ENCODE measurements at regions not wholly inside any gene's neighbourhood (a gene's known extent, or its start where the extent isn't known, plus 50 kb on each side); places are given as distances from the start of the nearest gene placed in this dataset.
A peak's percentile ranks its signal among the peaks of the same experiment; 100 is the strongest.

- peak overlapping the region; percentile 29; the same call in 1 of the 2 replicates for H4K8ac ChIP-seq (ENCODE audit: extremely low read depth, insufficient read depth, low read length)
- TF ChIP-seq JUN (IDR thresholded peaks at IDR 0.05; ENCODE audit: low read depth, low read length) (no peak), CHD2 (IDR thresholded peaks at IDR 0.05; ENCODE audit: low read length) (no peak), RFX5 (IDR thresholded peaks at IDR 0.05; ENCODE audit: borderline replicate concordance, low read depth, low read length) (no peak), CHD1 (IDR thresholded peaks at IDR 0.05; ENCODE audit: low read depth, low read length) (no peak), CEBPB (IDR thresholded peaks at IDR 0.05; ENCODE audit: low read depth, low read length) (no peak)
- H3K14ac ChIP-seq (ENCODE audit: insufficient read length) = no peak overlapping the region
- ChIA-PET POLR2A (ENCODE audit: partially characterized antibody) (interaction anchor here (1.0 kb wide), 1 partner anchor 10 kb away, joined by 3 read pairs; no protein-coding TSS in a partner anchor), CTCF (ENCODE audit: partially characterized antibody) (no interaction called here)
- H4K20me1 ChIP-seq (replicated peaks in 1 of 2; ENCODE audit: control insufficient read depth in 1 of 2, insufficient read depth in 2 of 2, low read length in 2 of 2) = no peaks in the 10 kb centered on the region
- no peak for FAIRE-seq
- H3K4me3 ChIP-seq (ENCODE audit: extremely low read depth in 1 of 4, insufficient read depth in 2 of 4, low read depth in 3 of 4, low read length in 4 of 4) = no peak overlapping the region
- DNase-seq (ENCODE audit: low read depth in 1 of 2, low spot score in 2 of 2) = no peak
- H3K4ac ChIP-seq (replicated peaks; ENCODE audit: insufficient read length, low read depth, low read length) = no peak overlapping the region
- H2BK12ac ChIP-seq (ENCODE audit: low read depth, low read length) = no peak overlapping the region
- H2AK5ac ChIP-seq (ENCODE audit: low read depth, low read length) = no peak overlapping the region
- H3K27me3 ChIP-seq (replicated peaks in 1 of 4; ENCODE audit: control insufficient read depth in 3 of 4, extremely low read depth in 1 of 4, insufficient read depth in 3 of 4, low read length in 3 of 4) = peaks cover 0 to 2% (median 0%) of the 10 kb centered on the region in 4 experiments; a peak in 2 of 7 replicates
- H3K9ac ChIP-seq (replicated peaks in 1 of 4; ENCODE audit: extremely low read depth in 1 of 4, low read depth in 3 of 4, low read length in 3 of 4) = no peak overlapping the region
- H3K79me2 ChIP-seq (ENCODE audit: control insufficient read depth in 1 of 2, insufficient read depth in 2 of 2, low read length in 2 of 2) = no peaks in the 10 kb centered on the region
- no peaks in the 10 kb centered on the region for H3K36me3 ChIP-seq (ENCODE audit: control insufficient read depth in 2 of 4, insufficient read depth in 4 of 4, low read length in 3 of 4)
- H3K27ac ChIP-seq (ENCODE audit: low read depth, low read length) = no peak overlapping the region
- H3K79me1 ChIP-seq (ENCODE audit: low read depth, low read length) = no peaks in the 10 kb centered on the region
- H2BK15ac ChIP-seq (ENCODE audit: low read length) = peak overlapping the region; percentile 89; the same call in 1 of the 2 replicates
- H3K4me1 ChIP-seq (replicated peaks in 1 of 4; ENCODE audit: control insufficient read depth in 3 of 4, insufficient read depth in 4 of 4, low read length in 3 of 4) = peaks cover 8 to 25% (median 14%) of the 10 kb centered on the region in 4 experiments
- no peak overlapping the region for H2BK5ac ChIP-seq (ENCODE audit: low read depth, low read length)
- WGBS, 2 experiments (ENCODE audit: extremely low coverage in 1 of 2, insufficient coverage in 1 of 2, insufficient read length in 1 of 2, insufficient replicate concordance in 2 of 2, low coverage in 1 of 2, low lambda C conversion rate in 2 of 2, missing lambda C conversion rate in 1 of 2) = 71% methylated on average over 10 of the region's 15 CpGs; no CpG with 5 or more reads in 1 of the 2 experiments
- no peaks in the 10 kb centered on the region for H3K23me2 ChIP-seq (ENCODE audit: low read depth, low read length)
- no peak overlapping the region for H3K56ac ChIP-seq (replicated peaks; ENCODE audit: insufficient read length, low read depth, low read length)
- H4K91ac ChIP-seq (replicated peaks; ENCODE audit: insufficient read length, low read length) = no peak overlapping the region
- H3K4me2 ChIP-seq (ENCODE audit: insufficient read depth in 1 of 2, low read depth in 2 of 2, low read length in 2 of 2) = peak overlapping the region; percentile 10 to 15; a peak in 2 of 4 replicates
- H3K18ac ChIP-seq (ENCODE audit: extremely low read depth, low read length) = no peak overlapping the region
- no peaks in the 10 kb centered on the region for H3K9me3 ChIP-seq (ENCODE audit: insufficient read depth in 2 of 2, low read depth in 1 of 2, low read length in 1 of 2)
- H4K5ac ChIP-seq (ENCODE audit: insufficient read length, low read depth, low read length) = no peak overlapping the region
- peak overlapping the region; percentile 23; the same call in 1 of the 2 replicates for H2AFZ ChIP-seq (ENCODE audit: low read length)
- no peak overlapping the region for H2BK120ac ChIP-seq (replicated peaks; ENCODE audit: low read depth, low read length)
- H2BK20ac ChIP-seq (ENCODE audit: low read length) = no peak overlapping the region
- H3K23ac ChIP-seq (ENCODE audit: insufficient read length) = no peak overlapping the region
Measured at GRCh38 chr9:96139592-96140295, 162.2 kb downstream of the HSD17B3 start.
